ENCODE measurements at regions not wholly inside any gene's neighbourhood (a gene's known extent, or its start where the extent isn't known, plus 50 kb on each side); places are given as distances from the start of the nearest gene placed in this dataset.
"Not testable (repeated sequence)": the region's sequence is repeated elsewhere in the genome, so short reads cannot be mapped to it uniquely, and the experiment has no call there.

DNA sequence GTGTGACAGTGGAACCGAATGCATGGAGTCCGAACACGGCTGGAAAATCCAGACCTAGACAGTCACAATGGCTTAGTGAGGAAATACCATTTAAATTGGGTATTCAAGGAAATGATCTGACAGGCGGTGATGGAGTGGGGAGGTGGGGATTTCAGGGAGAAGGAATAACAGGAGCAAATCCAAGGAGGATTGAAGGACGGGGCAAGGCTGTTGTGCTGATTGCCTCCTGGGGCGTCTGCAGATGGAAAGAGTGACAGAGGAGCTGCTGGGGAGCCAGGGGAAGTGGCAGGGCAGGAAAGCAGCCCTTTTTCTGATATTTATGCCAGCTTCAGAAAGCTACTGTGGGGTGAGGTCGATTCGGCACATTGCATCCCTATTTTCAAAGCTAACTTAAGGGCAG is 99.1 kb upstream of the FMN2 start:
- not testable (repeated sequence) for H3K9me3 ChIP-seq (ENCODE audit: insufficient read depth, low read depth, low read length); H3K79me1 ChIP-seq (ENCODE audit: low read length); H2BK12ac ChIP-seq (ENCODE audit: low read length); H4K91ac ChIP-seq (ENCODE audit: low read depth, low read length); H3K9ac ChIP-seq (ENCODE audit: low read length); H3K23ac ChIP-seq (ENCODE audit: low read length); H3K79me2 ChIP-seq (ENCODE audit: control insufficient read depth, insufficient read depth, low read length, poor library complexity); H3K4me3 ChIP-seq (ENCODE audit: low read depth, low read length); H2AFZ ChIP-seq (ENCODE audit: insufficient read depth, low read length, poor library complexity); DNase-seq; H3K27me3 ChIP-seq (ENCODE audit: insufficient read depth, low read length); H3K4me2 ChIP-seq (ENCODE audit: low read length); H3K4ac ChIP-seq (ENCODE audit: low read depth, low read length); H2BK5ac ChIP-seq (ENCODE audit: low read depth, low read length, poor library complexity); H4K8ac ChIP-seq (ENCODE audit: low read depth, low read length); H3K27ac ChIP-seq (ENCODE audit: low read depth, low read length); H3K14ac ChIP-seq (ENCODE audit: low read length); H4K12ac ChIP-seq (ENCODE audit: low read depth, low read length); H3K36me3 ChIP-seq (ENCODE audit: control insufficient read depth in 1 of 2, insufficient read depth in 2 of 2, low read length in 2 of 2); H3K18ac ChIP-seq (ENCODE audit: low read length); H2BK120ac ChIP-seq (ENCODE audit: insufficient read depth, low read length, poor library complexity); H3K4me1 ChIP-seq (ENCODE audit: control insufficient read depth in 1 of 2, insufficient read depth in 2 of 2, low read length in 2 of 2); H2AK5ac ChIP-seq (ENCODE audit: low read length)
- WGBS (ENCODE audit: extremely low coverage, insufficient coverage, insufficient read length): no CpG with 5 or more reads among the region's 8 CpGs

DNA sequence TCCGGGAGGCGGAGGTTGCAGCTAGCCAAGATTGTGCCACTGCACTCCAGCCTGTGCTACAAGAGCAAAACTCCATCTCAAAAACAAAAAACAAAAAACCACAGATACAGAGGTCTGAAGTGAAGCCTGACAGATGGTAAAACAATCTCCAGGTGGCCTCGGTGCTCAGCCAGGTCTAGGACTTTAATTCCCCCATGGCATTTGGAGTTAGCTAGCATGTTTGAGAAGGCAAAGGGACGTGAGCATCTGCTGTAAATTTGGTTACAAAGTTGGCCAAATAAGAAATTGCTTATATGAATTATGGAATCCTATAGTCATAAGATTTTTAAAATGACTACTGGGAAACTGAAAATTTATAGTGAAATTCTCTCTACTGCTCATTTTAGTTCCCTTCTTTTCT is 98.3 kb upstream of the FMN2 start:
- H3K4me2 ChIP-seq (ENCODE audit: low read length): no peak overlapping the region
- H2BK12ac ChIP-seq (ENCODE audit: low read length): no peak overlapping the region
- H4K91ac ChIP-seq (ENCODE audit: low read depth, low read length): no peak overlapping the region
- H2AFZ ChIP-seq (ENCODE audit: insufficient read depth, low read length, poor library complexity): no peak overlapping the region
- no peak overlapping the region for H2BK5ac ChIP-seq (ENCODE audit: low read depth, low read length, poor library complexity)
- no peak overlapping the region for H2AK5ac ChIP-seq (ENCODE audit: low read length)
- H3K9ac ChIP-seq (ENCODE audit: low read length): no peak overlapping the region
- no peak overlapping the region for H3K4me3 ChIP-seq (ENCODE audit: low read depth, low read length)
- no peak overlapping the region for H3K23ac ChIP-seq (ENCODE audit: low read length)
- H3K14ac ChIP-seq (ENCODE audit: low read length): no peak overlapping the region
- no peak overlapping the region for H4K8ac ChIP-seq (ENCODE audit: low read depth, low read length)
- no peaks in the 10 kb centered on the region for H3K4me1 ChIP-seq (ENCODE audit: control insufficient read depth in 1 of 2, insufficient read depth in 2 of 2, low read length in 2 of 2)
- no peaks in the 10 kb centered on the region for H3K27me3 ChIP-seq (ENCODE audit: insufficient read depth, low read length)
- H3K79me2 ChIP-seq (ENCODE audit: control insufficient read depth, insufficient read depth, low read length, poor library complexity): no peaks in the 10 kb centered on the region
- H3K4ac ChIP-seq (ENCODE audit: low read depth, low read length): no peak overlapping the region
- H3K9me3 ChIP-seq (ENCODE audit: insufficient read depth, low read depth, low read length): no peaks in the 10 kb centered on the region
- DNase-seq: no peak
- no peaks in the 10 kb centered on the region for H3K79me1 ChIP-seq (ENCODE audit: low read length)
- H3K27ac ChIP-seq (ENCODE audit: low read depth, low read length): no peak overlapping the region
- H4K12ac ChIP-seq (ENCODE audit: low read depth, low read length): no peak overlapping the region
- WGBS (ENCODE audit: extremely low coverage, insufficient coverage, insufficient read length): no CpG with 5 or more reads among the region's 4 CpGs
- no peaks in the 10 kb centered on the region for H3K36me3 ChIP-seq (ENCODE audit: control insufficient read depth in 1 of 2, insufficient read depth in 2 of 2, low read length in 2 of 2)
- no peak overlapping the region for H3K18ac ChIP-seq (ENCODE audit: low read length)
- no peak overlapping the region for H2BK120ac ChIP-seq (ENCODE audit: insufficient read depth, low read length, poor library complexity)

DNA sequence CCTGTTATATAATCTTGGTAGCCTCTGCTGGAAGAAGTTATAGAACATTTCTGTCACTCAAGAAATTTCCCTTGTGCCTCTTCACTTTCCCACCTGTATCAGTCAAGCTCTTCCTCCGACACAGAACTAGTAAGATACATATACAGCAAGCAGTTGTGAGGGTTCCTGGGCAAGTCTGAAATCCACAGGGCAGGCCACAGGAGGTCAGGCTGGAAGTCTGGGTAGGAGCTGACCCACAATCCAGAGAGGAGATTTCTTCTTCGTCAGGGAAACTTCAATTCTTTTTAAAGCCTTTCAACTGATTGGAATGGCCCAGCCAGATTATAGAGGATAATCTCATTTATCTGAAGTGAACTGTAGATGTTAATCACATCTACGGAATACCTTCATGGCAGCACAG is 96.4 kb upstream of the FMN2 start:
- Histone ChIP-seq H3K4ac (ENCODE audit: low read depth, low read length) (no peak overlapping the region), H3K14ac (ENCODE audit: low read length) (no peak overlapping the region), H2AFZ (ENCODE audit: insufficient read depth, low read length, poor library complexity) (no peak overlapping the region), H2BK12ac (ENCODE audit: low read length) (no peak overlapping the region), H3K79me2 (ENCODE audit: control insufficient read depth, insufficient read depth, low read length, poor library complexity) (no peaks in the 10 kb centered on the region), H3K4me1 (ENCODE audit: control insufficient read depth in 1 of 2, insufficient read depth in 2 of 2, low read length in 2 of 2) (no peaks in the 10 kb centered on the region), H4K91ac (ENCODE audit: low read depth, low read length) (no peak overlapping the region), H3K27ac (ENCODE audit: low read depth, low read length) (no peak overlapping the region), H4K8ac (ENCODE audit: low read depth, low read length) (no peak overlapping the region), H2AK5ac (ENCODE audit: low read length) (no peak overlapping the region), H2BK120ac (ENCODE audit: insufficient read depth, low read length, poor library complexity) (no peak overlapping the region), H3K27me3 (ENCODE audit: insufficient read depth, low read length) (no peaks in the 10 kb centered on the region), H2BK5ac (ENCODE audit: low read depth, low read length, poor library complexity) (no peak overlapping the region), H3K18ac (ENCODE audit: low read length) (no peak overlapping the region), H3K9ac (ENCODE audit: low read length) (no peak overlapping the region), H3K9me3 (ENCODE audit: insufficient read depth, low read depth, low read length) (no peaks in the 10 kb centered on the region), H3K36me3 (ENCODE audit: control insufficient read depth in 1 of 2, insufficient read depth in 2 of 2, low read length in 2 of 2) (no peaks in the 10 kb centered on the region), H3K4me2 (ENCODE audit: low read length) (no peak overlapping the region), H3K79me1 (ENCODE audit: low read length) (no peaks in the 10 kb centered on the region), H3K23ac (ENCODE audit: low read length) (no peak overlapping the region), H4K12ac (ENCODE audit: low read depth, low read length) (no peak overlapping the region), H3K4me3 (ENCODE audit: low read depth, low read length) (no peak overlapping the region)
- WGBS (ENCODE audit: extremely low coverage, insufficient coverage, insufficient read length): no CpG with 5 or more reads among the region's 3 CpGs
- no peak for DNase-seq

DNA sequence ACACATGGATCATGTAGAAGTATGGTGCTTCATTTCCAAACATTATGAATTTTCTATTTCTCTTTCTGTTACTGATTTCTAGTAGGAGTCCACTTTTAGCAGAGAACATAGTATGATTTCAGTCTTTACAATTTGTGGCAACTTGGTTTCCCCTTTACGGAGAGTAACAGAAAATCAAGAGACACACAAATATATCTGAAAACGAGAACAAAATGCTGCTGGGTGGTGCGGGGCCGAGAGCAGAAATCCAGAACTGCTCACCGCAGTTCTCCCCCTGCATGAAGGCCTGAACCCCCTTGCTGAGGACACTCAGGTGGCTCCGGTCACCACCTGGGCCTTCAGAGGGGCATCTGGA is 94.5 kb upstream of the FMN2 start:
- Histone ChIP-seq H3K79me1 (ENCODE audit: low read length) (no peaks in the 10 kb centered on the region), H3K14ac (ENCODE audit: low read length) (no peak overlapping the region), H4K8ac (ENCODE audit: low read depth, low read length) (no peak overlapping the region), H3K27me3 (ENCODE audit: insufficient read depth, low read length) (no peaks in the 10 kb centered on the region), H3K27ac (ENCODE audit: low read depth, low read length) (no peak overlapping the region), H3K4me1 (ENCODE audit: control insufficient read depth in 1 of 2, insufficient read depth in 2 of 2, low read length in 2 of 2) (no peaks in the 10 kb centered on the region), H2BK120ac (ENCODE audit: insufficient read depth, low read length, poor library complexity) (no peak overlapping the region), H2AK5ac (ENCODE audit: low read length) (no peak overlapping the region), H3K4me2 (ENCODE audit: low read length) (peak overlapping the region; percentile 93), H2AFZ (ENCODE audit: insufficient read depth, low read length, poor library complexity) (no peak overlapping the region), H4K91ac (ENCODE audit: low read depth, low read length) (no peak overlapping the region), H3K9me3 (ENCODE audit: insufficient read depth, low read depth, low read length) (no peaks in the 10 kb centered on the region), H2BK5ac (ENCODE audit: low read depth, low read length, poor library complexity) (no peak overlapping the region), H3K4ac (ENCODE audit: low read depth, low read length) (no peak overlapping the region), H3K36me3 (ENCODE audit: control insufficient read depth in 1 of 2, insufficient read depth in 2 of 2, low read length in 2 of 2) (no peaks in the 10 kb centered on the region), H3K9ac (ENCODE audit: low read length) (no peak overlapping the region), H3K79me2 (ENCODE audit: control insufficient read depth, insufficient read depth, low read length, poor library complexity) (no peaks in the 10 kb centered on the region), H2BK12ac (ENCODE audit: low read length) (no peak overlapping the region), H3K23ac (ENCODE audit: low read length) (no peak overlapping the region), H3K4me3 (ENCODE audit: low read depth, low read length) (no peak overlapping the region), H4K12ac (ENCODE audit: low read depth, low read length) (no peak overlapping the region), H3K18ac (ENCODE audit: low read length) (no peak overlapping the region)
- WGBS (ENCODE audit: extremely low coverage, insufficient coverage, insufficient read length): no CpG with 5 or more reads among the region's 6 CpGs
- no peak for DNase-seq

Data from trophoblast cell (in vitro differentiated cells and primary cell).